ENCODE measurements at regions not wholly inside any gene's neighbourhood (a gene's known extent, or its start where the extent isn't known, plus 50 kb on each side); places are given as distances from the start of the nearest gene placed in this dataset.

DNA sequence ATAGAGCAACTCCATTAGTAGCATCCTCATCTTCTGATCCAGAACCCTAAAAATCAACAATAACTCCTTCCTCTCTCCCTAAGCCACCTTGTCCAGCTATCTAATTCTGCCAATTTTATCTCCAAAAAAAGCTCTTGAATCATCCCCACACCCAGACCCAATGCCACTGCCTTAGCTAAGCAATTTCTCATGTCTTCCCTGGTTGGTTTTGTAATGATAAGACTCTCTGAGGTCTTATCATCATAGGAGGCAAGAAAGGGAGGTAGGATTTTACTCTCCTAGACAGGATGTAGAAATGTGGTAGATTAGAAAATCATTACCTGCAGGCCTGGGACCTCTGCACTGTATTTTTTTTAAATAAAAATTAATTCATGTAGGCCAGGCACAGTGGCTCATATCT is 283.5 kb upstream of the NEBL start:
- no peaks in the 10 kb centered on the region for H3K27me3 Mint-ChIP-seq (ENCODE audit: unreplicated experiment)
- intact Hi-C loops (cut with micrococcal nuclease; ENCODE audit: unreplicated experiment): no loop called here
- TF ChIP-seq, protein P1, sequence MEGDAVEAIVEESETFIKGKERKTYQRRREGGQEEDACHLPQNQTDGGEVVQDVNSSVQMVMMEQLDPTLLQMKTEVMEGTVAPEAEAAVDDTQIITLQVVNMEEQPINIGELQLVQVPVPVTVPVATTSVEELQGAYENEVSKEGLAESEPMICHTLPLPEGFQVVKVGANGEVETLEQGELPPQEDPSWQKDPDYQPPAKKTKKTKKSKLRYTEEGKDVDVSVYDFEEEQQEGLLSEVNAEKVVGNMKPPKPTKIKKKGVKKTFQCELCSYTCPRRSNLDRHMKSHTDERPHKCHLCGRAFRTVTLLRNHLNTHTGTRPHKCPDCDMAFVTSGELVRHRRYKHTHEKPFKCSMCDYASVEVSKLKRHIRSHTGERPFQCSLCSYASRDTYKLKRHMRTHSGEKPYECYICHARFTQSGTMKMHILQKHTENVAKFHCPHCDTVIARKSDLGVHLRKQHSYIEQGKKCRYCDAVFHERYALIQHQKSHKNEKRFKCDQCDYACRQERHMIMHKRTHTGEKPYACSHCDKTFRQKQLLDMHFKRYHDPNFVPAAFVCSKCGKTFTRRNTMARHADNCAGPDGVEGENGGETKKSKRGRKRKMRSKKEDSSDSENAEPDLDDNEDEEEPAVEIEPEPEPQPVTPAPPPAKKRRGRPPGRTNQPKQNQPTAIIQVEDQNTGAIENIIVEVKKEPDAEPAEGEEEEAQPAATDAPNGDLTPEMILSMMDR (IDR thresholded peaks at IDR 0.05; ENCODE audit: unreplicated experiment): no peak
- H3K9me3 Mint-ChIP-seq (ENCODE audit: low read depth, unreplicated experiment): peaks cover 3% of the 10 kb centered on the region
- H3K36me3 Mint-ChIP-seq (ENCODE audit: insufficient read depth, unreplicated experiment): peaks cover 5% of the 10 kb centered on the region
- H3K4me3 Mint-ChIP-seq (ENCODE audit: low read depth, unreplicated experiment): no peak overlapping the region
- no TSS peak for BruUV-seq (replicated peaks)
- no peak overlapping the region for H3K27ac Mint-ChIP-seq (ENCODE audit: unreplicated experiment)
- CTCF ChIA-PET: no interaction called here
- DNase-seq: no peak
- H3K4me1 Mint-ChIP-seq (ENCODE audit: low read depth, unreplicated experiment): peaks cover 37% of the 10 kb centered on the region

DNA sequence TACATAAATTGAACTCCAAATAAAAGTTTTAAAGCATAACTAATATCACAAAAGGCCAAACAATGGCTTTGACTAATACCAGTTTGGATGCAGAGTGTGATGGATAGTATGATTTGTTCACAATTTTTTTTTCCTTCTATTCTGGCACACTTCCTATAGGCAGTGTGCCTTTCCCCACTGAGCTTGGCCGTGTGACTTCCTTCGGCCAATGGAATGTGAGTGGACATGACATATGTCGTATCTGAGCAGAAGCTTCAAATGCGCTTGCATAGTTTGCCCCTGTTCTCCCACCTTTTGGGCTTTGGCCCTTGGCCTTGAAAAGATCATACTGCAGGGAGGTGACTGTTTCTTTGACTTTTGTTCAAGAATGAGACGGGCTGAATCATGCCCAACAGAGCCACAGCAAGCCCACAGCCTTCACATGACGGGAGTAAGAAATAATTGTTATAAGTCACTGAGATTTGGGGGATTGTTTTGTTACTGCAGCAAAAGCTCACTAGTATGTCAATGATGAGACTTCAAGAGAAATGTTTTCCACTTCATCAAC is 279.9 kb upstream of the NEBL start:
- H3K4me1 Mint-ChIP-seq (ENCODE audit: low read depth, unreplicated experiment): peaks cover 19% of the 10 kb centered on the region
- TF ChIP-seq, protein P1 (IDR thresholded peaks at IDR 0.05; ENCODE audit: unreplicated experiment): no peak
- H3K9me3 Mint-ChIP-seq (ENCODE audit: low read depth, unreplicated experiment): peaks cover 3% of the 10 kb centered on the region
- intact Hi-C loops (cut with micrococcal nuclease; ENCODE audit: unreplicated experiment): loop anchor here (10.0 kb wide), 1 partner anchor 58 kb away; no protein-coding TSS in a partner anchor
- H3K36me3 Mint-ChIP-seq (ENCODE audit: insufficient read depth, unreplicated experiment): peaks cover 37% of the 10 kb centered on the region
- CTCF ChIA-PET: interaction anchor here (0.7 kb wide), 1 partner anchor 15 kb away, joined by 3 read pairs; no protein-coding TSS in a partner anchor
- H3K27me3 Mint-ChIP-seq (ENCODE audit: unreplicated experiment): no peaks in the 10 kb centered on the region
- BruUV-seq (replicated peaks): no TSS peak
- H3K4me3 Mint-ChIP-seq (ENCODE audit: low read depth, unreplicated experiment): no peak overlapping the region
- no peak for DNase-seq
- H3K27ac Mint-ChIP-seq (ENCODE audit: unreplicated experiment): no peak overlapping the region

DNA sequence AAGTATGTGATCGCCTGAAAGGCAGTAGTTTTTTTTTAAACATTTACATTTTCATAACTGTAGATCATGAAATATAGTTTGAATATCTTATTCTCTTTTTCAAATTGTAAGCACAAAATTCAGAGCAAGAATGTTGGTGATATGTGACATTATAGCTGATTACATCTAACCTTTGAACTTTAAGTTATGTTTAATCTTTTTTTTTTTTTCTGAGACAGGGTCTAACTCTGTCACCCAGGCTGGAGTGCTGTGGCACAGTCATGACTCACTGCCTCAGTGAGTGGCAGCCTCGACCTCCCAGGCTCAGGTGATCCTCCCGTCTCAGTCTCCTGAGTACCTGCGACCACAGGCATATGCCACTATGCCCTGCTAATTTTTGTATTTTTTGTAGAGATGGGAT is 278.7 kb upstream of the NEBL start:
- no peak for DNase-seq
- no peak overlapping the region for H3K4me3 Mint-ChIP-seq (ENCODE audit: low read depth, unreplicated experiment)
- no peaks in the 10 kb centered on the region for H3K27me3 Mint-ChIP-seq (ENCODE audit: unreplicated experiment)
- intact Hi-C loops (cut with micrococcal nuclease; ENCODE audit: unreplicated experiment): loop anchor here (10.0 kb wide), 1 partner anchor 59 kb away; no protein-coding TSS in a partner anchor
- peak overlapping the region; percentile 88 for H3K27ac Mint-ChIP-seq (ENCODE audit: unreplicated experiment)
- no TSS peak for BruUV-seq (replicated peaks)
- peaks cover 3% of the 10 kb centered on the region for H3K9me3 Mint-ChIP-seq (ENCODE audit: low read depth, unreplicated experiment)
- CTCF ChIA-PET: interaction anchor here (1.1 kb wide), 1 partner anchor 19 kb away, joined by 4 read pairs; no protein-coding TSS in a partner anchor
- peaks cover 37% of the 10 kb centered on the region for H3K36me3 Mint-ChIP-seq (ENCODE audit: insufficient read depth, unreplicated experiment)
- H3K4me1 Mint-ChIP-seq (ENCODE audit: low read depth, unreplicated experiment): peaks cover 19% of the 10 kb centered on the region
- TF ChIP-seq, protein P1 (IDR thresholded peaks at IDR 0.05; ENCODE audit: unreplicated experiment): no peak

DNA sequence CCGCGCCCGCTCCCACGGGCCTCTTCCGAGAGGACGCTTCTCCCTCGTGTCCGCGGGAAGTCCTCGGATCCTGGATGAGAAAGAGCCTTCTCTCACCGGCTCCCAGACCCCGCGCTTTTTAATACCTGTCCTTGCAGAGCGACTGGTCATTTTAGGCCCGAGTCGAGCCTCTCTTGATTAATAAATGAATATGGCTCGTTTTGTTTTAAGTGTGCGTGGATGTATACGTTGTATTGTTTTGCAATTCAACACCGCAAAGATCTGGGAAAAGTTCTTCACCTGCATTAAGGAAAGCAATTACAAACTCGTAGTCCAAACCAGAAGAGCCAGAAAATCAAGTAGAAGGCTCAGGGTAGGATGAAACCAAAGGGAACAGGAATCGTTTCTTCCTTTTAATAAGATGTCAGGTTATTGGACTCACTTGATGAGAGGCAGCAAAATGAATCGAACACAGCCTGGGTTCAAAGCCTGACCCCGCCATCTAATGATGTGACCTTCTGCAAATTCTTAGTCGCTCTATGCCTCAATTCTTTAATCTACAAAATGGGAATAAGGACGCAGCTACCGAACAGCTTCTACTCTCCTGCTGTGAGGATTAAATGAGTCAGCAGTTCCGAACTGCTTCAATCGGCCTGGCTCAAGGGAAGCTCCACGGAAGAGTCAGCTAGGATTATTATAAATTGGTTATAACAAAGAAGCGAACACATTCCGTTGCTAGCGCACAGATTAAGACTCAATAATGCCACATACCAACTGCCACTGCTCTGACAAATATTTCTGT is 277.8 kb upstream of the NEBL start:
- CTCF ChIA-PET: interaction anchor here (1.1 kb wide), 1 partner anchor 20 kb away, joined by 4 read pairs; no protein-coding TSS in a partner anchor
- no peaks in the 10 kb centered on the region for H3K27me3 Mint-ChIP-seq (ENCODE audit: unreplicated experiment)
- TF ChIP-seq, protein P1 (IDR thresholded peaks at IDR 0.05; ENCODE audit: unreplicated experiment): no peak
- H3K4me3 Mint-ChIP-seq (ENCODE audit: low read depth, unreplicated experiment): peak overlapping the region; percentile 96
- intact Hi-C loops (cut with micrococcal nuclease; ENCODE audit: unreplicated experiment): loop anchor here (5.0 to 10.0 kb wide), 3 partner anchors 60 to 98 kb away; no protein-coding TSS in a partner anchor
- H3K9me3 Mint-ChIP-seq (ENCODE audit: low read depth, unreplicated experiment): peaks cover 3% of the 10 kb centered on the region
- BruUV-seq (replicated peaks): TSS peak; percentile 81
- peaks cover 37% of the 10 kb centered on the region for H3K36me3 Mint-ChIP-seq (ENCODE audit: insufficient read depth, unreplicated experiment)
- peak overlapping the region; percentile 88 for H3K27ac Mint-ChIP-seq (ENCODE audit: unreplicated experiment)
- peaks cover 19% of the 10 kb centered on the region for H3K4me1 Mint-ChIP-seq (ENCODE audit: low read depth, unreplicated experiment)
- DNase-seq: no peak
